Fibroblast of skin of scalp (primary cell): ENCODE measurements at regions not wholly inside any gene's neighbourhood (a gene's known extent, or its start where the extent isn't known, plus 50 kb on each side); places are given as distances from the start of the nearest gene placed in this dataset.

Experiments used
- DNase-seq: peaks from one replicate; pipeline ENCODE4 v3.0.0-alpha.2; 2013

DNA sequence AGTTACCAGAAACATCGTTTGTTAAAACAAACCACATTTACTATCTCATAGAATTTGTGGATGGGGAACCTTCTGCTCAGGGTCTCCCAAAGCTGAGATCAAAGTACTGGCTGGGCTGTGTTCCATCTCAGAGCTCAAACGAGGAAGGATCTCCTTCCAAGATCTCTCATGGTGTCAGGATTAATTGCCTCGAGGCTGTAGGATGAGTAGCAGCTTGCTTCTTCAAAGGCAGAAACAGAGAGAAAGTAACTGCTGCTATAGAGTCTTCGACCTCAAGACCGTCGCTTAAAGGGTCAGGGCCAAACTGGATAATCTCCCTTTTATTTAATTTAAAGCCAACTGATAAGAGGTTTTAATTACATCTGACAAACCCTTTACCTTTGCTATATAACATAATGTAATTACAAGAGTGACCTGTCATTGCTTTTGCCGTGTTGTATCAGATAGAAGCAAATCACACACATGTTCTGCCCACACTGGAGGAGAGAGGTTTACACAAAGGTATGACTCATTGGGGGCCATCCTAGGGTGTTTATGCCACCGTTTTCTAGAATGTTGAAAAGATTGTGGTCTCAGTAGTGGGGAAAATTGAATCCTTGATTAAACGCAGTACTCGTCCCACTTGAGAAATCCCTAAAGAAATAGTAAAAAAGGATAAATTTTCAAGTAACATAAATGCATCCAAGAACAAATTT lies 868.8 kb upstream of the TMEM132C start:
- DNase-seq = no peak

DNA sequence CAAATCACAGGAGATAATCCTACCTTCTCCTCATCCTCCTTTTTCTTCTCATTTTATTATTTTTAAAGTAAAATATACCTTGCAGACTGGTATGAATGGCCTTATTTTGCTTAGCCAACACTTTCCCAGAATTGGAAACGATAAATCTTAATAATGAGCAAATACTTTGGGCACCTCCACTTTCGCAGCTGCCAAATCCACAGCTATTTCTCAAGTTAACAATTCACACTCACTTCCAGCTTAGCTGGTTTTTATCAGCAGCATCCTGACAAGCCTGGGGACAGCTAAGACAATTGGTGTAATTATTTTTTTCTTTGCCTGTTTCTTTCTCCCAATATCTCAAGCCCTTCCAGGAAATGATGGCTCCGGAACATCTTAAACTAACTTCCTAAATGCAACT lies 867.5 kb upstream of the TMEM132C start:
- DNase-seq = no peak

DNA sequence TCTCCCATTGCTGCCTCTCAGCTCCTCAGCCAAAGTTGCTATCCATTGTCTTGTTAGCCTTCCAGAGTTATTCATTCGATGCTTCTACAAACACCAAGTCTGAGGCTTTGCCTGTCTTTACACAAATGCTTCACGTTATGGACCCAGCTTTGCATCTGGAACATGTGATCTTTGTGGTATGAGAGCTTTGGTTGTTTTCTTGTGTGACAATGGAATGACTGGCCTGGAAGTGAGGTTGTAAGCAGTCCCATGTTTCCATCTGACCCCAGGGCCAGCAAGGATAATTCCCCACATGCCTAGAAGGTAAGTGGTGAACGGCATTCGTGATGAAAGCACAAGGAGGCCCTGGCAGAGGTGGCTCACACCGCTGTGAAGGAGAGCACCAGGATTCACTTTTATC lies 866.7 kb upstream of the TMEM132C start:
- peak; percentile 40 for DNase-seq

DNA sequence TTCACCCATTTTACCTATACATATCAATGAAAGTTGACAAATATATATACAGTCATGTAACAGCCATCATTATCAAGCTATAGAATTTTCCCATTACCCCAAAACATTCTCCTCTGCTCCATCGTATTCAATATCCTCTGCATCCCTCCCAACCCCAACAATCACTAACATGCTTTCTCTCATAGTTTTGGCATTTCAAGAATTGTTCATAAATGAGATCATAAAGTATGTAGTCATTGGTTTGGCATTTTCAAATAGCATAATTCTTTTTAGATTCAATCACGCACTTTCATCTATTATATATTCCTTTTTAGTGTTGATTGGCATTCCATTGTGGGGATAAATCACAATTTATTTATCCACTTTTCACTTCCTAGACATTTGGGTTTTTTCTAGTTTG lies 866.0 kb upstream of the TMEM132C start:
- peak; percentile 77 for DNase-seq

DNA sequence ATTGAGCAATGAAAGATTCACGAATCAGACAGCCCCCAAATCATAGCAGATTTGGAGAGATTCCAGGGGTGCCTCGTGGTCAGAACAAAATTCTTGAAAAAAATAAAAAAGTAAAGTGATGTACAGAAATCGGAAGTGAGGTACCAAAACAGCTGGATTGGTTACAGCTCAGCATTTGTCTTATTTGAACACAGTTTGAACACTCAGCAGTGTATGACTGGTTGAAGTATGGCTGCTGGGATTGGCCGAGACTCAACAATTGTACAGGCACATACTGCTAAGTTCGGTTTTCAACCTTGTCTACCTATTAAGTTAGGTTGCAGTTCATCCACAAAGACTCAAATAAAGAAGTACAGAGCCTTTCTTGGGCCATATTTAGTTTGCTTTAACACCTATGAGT lies 865.4 kb upstream of the TMEM132C start:
- DNase-seq = peak; percentile 33

DNA sequence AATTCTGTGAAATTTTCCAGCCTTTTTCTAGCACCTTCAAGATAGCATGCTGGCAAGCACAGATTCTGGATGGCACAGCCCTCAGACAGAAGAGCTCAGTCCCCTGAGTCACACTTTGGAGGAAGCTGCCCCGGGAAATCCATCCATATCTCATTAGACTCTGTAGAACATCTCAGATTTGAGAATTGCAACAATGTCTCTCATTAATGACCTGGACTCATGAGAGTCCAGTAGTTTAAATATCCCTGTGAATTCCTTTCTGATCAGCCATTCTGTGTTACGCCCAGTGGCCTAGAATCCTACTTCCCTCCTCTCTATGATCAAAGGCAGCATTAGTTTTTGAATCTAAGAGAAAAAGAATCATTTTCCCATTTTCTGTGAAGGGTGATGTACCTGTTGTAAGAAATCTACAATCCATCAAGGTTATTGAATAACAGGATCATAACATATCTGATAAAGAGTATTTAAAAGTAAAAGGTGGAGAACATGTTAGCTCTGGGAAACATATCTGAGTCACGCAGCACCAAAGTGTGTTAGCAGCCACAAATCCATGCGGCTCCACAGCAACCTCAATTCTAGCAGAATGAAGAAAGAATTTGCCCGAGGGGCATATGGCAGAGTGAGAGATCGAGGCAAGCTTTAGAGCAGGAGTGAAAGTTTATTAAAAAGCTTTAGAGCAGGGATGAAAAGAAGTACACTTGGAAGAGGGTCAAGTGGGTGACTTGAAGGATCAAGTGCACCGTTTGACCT lies 855.6 kb upstream of the TMEM132C start:
- DNase-seq = no peak

DNA sequence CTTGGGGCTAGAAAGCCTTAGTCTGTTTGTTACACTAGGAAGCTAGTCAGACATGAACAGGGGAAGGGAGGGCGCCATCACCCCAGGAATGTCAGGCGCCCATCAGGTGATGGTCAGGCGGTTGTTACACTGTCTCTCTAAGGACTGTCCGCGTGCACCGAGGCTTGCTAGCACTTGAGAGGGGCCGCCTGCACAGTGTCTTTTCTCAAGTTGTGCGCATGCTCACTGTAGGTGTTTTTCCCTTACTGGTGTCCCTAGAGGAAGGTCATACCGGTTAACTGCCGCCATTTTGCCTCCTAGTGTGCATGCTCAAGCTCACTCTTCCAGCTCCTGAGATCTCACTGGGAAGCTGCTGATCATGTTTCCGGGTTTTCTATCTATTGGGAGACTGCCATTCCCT lies 855.0 kb upstream of the TMEM132C start:
- no peak for DNase-seq

DNA sequence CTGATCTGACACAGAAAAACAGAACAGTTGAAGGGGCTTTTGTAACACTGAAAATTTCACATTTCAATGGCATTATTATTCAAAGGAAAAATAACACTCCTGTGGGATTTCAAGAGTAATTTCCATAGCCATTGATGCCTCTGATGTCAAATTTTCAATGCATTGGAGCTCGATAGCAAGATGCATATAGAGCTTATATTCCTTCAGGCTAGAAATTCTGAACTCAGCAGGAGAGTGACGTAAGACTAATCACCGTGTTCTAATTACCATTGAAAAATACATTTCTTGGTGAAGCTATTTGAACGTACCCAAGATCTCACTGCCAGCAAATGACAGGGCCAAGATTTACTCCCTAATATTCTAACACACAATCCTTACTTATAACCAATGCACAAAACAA lies 854.1 kb upstream of the TMEM132C start:
- no peak for DNase-seq

DNA sequence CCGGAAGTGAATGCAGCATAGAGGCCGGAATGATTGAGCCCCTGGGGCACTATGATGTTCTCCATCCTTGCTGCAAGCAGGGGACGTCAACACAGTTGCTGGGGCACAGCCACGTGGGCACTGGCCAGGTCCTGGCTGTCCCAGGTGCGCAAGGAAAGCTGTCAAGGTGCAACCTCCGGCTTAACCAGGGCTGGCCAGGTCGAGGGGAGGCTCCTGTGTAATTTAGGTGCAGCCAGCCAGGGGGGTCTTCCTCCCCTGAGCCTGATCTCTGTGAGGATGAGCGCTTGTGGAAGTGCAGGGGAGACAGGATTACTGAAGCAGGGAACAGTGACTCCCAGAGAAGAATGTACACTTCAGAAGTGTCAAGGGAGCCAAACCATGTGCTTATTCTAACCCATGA lies 852.8 kb upstream of the TMEM132C start:
- DNase-seq = no peak

DNA sequence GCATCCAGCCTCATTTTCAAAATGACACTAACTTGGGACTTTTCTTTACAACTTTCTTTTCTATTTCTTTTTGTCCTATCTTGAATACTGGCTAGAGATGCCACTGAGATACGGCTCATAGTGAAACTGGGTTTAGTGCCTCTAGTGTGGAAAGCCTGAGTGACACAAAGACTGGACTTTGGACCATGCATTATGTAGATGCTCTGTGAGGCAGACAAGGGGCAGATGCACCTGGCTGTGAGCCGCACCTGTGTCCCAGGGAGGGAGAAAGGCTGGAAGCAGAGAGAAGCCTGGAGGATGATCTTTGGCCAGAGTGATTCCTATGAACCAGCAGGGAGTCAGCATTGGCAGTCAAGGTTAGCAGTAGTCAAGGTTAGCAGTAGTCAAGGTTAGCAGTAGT lies 852.3 kb upstream of the TMEM132C start:
- DNase-seq = no peak

DNA sequence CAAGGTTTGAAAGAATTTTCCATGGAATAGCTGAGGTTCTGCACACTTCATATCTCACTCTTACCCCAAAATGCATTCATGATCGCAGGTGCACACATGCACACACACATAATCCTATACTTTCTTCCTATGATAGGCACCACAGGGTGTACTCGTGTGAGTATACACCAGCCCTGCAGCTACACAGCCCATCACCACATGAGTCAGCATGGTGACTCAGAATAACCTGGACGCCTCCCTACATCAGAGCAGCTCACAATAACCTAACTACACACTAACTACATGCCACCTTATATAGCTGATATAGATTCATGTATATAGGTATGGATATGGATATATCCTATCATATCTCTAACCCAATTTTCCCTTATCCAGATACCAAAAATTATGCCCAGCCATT lies 850.2 kb upstream of the TMEM132C start:
- no peak for DNase-seq

DNA sequence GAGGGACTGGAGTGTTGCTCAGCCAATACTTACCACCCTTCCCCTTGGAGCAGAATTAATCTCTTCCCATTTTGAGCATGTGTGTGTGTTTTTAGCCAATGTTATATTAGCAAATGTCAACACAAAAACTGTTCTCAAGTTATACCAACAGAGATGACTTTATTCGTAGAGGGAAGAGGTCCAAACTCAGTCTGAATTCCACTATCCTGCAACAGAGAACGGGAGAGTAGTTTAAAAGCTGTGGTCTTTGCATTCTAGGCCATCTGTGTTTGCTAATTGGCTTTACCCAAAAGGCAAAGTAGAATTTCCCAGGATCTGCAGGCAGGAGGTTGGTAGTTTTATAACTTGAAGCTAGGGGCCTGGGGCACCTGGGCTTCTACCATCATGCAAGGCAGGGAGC lies 847.9 kb upstream of the TMEM132C start:
- no peak for DNase-seq

DNA sequence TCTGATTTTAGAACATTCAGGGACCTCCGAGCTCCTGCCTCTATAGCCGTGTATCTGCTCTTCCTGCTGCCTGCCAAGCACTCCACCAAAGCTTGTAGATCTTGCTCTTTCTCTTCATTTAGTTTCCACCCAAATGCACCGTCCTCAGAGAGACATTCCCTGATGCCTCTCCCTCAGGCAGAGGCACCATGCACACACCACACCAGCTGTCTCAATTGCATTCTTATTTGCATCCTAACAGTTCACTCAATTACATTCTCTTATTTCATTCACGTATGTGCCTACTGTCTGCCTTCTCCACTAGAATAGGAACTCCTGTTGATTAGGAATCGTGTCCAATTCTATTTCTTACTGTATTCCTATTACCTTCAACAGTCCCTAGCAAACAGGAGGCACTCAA lies 845.4 kb upstream of the TMEM132C start:
- DNase-seq = no peak

DNA sequence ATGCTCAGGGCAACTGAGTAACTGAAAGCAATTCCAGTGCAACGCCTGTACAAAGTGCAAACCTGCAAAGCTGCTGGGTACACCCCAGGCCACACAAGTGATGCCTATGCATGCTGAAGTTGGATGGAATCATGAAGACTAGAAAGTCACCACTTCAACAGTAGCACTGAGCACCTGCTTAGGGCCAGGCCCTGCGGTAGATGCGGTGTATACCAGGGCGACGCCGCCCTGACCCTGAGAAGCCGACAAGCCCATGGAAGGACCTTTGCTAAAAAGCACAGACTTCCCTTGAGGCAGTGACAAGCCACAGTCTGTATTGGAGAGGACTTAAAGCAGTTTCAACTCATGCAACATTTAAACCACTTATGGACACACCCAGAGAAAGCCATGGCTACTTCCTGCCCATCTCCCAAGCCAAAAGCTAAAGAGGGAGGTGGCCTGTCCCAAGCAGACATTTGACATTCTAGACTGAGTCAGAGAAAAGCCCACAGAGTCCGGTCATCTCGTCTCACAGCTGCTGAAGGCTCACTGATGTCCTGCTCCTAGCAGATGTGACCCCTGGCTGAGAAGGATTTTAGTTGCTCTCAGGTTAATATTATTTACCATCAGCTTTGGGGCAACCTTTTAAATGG lies 843.9 kb upstream of the TMEM132C start:
- DNase-seq = no peak

DNA sequence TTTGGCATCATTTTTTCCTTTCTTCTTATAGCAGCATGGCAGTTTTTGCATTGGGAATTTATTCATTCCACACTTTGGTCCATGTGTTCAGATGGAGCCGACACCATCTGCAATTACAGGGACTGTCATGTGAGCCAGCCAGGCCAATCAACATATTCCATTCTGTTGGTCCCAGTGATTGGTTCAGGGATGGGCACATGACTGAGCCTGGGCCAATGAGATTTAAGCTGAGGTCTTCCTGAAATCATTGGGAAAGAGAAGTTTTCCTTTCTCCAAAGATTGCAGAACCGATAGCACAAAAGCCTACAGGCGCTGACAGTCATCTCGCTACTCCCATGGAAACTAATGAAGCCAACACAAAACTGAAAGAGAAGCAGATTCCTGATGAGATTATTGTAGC lies 841.5 kb upstream of the TMEM132C start:
- DNase-seq = no peak

DNA sequence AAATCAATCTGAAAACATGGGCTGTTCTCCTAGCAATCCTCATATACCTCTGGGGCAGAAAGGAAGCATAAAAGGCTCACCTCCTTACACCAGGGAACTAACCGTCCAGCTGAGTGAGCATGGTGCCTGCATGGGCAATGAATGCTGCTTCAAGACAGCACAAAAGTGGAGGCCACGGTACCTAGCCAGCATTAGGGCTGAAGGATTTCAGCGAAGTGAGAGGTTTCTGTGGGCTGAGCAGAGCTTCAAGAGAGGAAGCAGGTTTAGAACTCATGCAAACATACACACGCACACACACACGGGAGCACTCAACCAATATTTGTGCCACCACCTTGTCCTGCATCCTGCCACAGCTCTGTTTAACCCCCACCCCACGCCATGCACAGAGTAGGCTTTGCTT lies 838.5 kb upstream of the TMEM132C start:
- DNase-seq = no peak

DNA sequence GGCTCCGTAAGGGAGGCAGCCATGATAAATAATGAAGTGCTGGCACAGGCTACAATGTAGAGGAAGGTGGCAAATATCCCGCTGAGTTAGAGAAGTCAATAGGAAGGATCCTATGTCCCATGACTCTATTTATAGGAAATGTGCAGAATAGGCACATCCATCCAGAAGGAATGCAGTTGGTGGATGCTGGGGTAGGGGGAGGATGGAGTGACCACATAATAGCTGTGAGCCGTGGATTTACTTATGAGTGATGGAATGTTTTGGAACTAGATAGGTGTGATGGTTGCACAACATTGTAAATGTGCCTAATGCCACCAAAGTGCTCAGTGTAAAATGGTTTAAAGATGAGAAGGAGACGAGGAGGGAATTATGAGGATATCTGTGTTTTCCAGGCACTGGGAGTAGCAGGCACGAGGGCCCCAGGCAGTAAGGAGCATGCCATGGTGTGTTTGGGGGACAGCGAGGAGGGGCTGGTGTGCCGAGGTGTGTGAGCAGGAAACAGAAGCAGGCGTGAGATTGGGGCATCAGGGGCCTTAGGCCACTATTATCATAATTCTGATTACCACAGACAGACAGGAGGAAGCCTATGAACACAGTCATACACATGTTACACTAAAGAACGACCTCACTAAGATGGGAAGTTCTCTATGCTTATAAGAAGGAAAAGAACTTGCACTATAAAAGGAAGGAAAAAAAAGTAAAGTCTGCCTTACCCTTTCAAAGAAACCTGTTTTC lies 837.3 kb upstream of the TMEM132C start:
- no peak for DNase-seq

DNA sequence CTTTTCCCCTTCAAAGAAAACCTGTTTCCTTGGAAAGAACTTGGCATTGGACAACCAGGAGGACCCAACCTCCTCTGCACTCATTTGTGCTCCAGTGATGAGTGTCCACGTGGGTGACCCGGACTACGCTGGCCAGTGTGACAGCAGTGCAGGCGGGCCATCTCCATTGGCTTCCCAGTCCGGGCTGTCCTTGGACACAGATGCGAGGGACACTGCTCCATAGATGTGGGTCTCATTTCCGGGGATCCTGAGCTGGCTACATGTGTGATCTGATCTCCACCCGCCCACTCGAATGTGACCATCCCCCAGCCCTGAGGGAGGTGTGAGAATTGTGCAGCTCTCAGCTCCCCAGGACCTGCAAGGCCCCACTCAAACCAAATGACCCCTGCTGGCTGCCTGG lies 836.6 kb upstream of the TMEM132C start:
- DNase-seq = no peak

DNA sequence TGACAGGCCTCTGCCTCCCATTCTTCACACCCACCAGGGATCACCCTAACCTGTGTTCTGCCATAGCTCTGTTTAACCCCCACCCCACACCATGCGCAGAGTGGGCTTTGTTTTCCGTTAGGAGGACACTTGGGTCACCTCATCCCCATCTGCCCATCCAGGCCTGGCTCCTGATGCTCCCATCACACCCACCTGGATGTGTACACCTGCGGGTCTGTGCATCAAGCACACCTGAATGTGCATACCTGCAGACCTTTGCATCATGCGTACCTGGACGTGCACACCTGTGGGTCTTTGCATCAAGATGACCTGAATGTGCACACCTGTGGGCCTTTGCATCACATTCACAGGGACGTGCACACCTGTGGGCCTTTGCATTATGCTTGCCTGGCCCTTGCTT lies 835.8 kb upstream of the TMEM132C start:
- no peak for DNase-seq

DNA sequence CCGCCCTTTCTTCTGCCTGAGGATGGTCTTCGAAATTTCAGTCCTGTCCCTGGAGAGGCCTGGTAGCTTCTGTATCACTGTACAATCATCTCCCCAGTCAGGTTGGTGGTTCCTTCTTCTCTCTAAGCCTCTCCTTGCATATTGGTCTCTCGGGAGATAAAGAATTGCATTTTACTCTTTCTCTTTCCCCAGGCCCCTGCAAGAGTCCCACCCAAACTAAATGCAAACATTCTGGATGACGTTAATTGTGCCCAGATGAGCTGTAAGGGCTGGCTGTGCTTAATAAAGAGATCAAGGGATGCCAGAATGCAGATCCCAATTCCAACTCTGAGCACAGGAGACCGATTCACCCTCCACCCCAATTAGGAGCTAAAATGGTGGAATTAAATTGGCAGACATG lies 835.4 kb upstream of the TMEM132C start:
- no peak for DNase-seq

DNA sequence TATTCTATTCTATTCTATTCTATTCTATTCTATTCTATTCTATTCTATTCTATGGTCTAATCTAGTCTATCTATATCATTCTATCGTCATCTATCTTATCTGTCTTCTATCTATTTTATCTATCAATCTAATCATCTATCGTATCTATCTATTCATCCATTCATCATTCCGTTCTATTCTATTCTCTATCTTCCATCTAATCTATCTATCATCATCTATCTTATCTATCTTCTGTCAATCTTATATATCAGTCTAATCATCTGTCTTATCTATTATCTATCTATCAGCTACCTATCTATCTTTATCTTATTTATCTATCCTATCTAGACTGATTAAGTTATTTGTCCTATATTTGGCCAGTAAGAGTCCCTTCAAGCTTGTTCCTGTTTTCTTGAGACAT lies 831.5 kb upstream of the TMEM132C start:
- DNase-seq = no peak

DNA sequence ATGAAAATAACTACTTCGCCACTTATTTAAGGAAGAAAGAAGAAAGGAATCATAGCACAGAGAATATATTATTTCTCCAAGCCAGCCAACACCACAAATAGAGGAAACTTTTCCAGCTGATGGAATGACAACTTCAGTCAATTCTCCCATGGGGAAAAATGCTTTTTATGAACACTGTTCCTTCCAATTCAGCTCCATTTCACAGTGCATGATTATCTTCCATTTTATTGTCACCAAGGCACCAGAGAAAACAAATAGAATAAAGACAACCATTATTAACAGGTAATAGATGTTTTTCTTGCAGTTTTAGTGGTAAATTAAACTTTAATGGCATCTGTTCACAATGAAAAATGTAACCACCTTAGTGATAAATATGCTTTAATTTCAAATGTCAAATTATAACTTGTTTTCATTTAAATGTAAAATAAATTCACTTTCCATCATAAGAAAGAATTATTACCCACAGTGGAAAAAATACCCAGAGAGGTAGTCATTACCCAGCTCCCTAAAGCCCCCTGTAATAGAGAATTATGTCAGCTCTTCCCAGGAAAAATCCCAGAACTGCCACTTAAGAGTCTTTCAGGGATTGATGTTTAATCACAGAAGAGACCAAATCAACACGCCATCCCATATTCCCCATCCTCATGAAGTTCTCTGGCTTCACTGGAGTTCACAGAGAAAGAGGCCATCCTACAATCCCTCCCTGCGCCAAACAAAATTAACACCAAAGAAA lies 828.3 kb upstream of the TMEM132C start:
- no peak for DNase-seq
